H9 (cell line): ENCODE measurements at regions not wholly inside any gene's neighbourhood (a gene's known extent, or its start where the extent isn't known, plus 50 kb on each side); places are given as distances from the start of the nearest gene placed in this dataset.

Experiments used
- DNase-seq: peaks from one replicate; pipeline ENCODE4 v3.0.0-alpha.2; 2017
- H2AFZ ChIP-seq: one replicate; pipeline ENCODE4 v1.6.1; 2013; ENCODE audit warnings: mild to moderate bottlenecking, low read length, control low read depth, moderate library complexity
- H2AK5ac ChIP-seq: 2 replicates; pipeline ENCODE4 v1.6.1; 2013; ENCODE audit warnings: low read length, control low read depth, mixed read lengths; ENCODE audit not compliant: insufficient read length
- H2BK120ac ChIP-seq: one replicate; pipeline ENCODE4 v1.6.1; 2013; ENCODE audit warnings: low read depth, mild to moderate bottlenecking, low read length, control low read depth, inconsistent platforms; ENCODE audit not compliant: poor library complexity, severe bottlenecking
- H2BK12ac ChIP-seq: 2 replicates; pipeline ENCODE4 v1.6.1; 2013; ENCODE audit warnings: low read length, control low read depth, mixed read lengths, low read depth; ENCODE audit not compliant: insufficient read length
- H2BK15ac ChIP-seq: 2 replicates; pipeline ENCODE4 v1.6.1; 2013; ENCODE audit warnings: low read depth, low read length, control low read depth
- H2BK20ac ChIP-seq: one replicate; pipeline ENCODE4 v1.6.1; 2013; ENCODE audit warnings: low read depth, mild to moderate bottlenecking, low read length, control low read depth, inconsistent platforms; ENCODE audit not compliant: poor library complexity, severe bottlenecking
- H2BK5ac ChIP-seq: 2 replicates; pipeline ENCODE4 v1.6.1; 2013; ENCODE audit warnings: low read length, control low read depth, mixed read lengths; ENCODE audit not compliant: insufficient read length
- H3K14ac ChIP-seq: 2 replicates; pipeline ENCODE4 v1.6.1; 2013; ENCODE audit warnings: low read length, control low read depth; ENCODE audit not compliant: insufficient read depth
- H3K18ac ChIP-seq: 2 replicates; pipeline ENCODE4 v1.6.1; 2013; ENCODE audit warnings: low read depth, mild to moderate bottlenecking, mixed read lengths, low read length, control low read depth; ENCODE audit not compliant: insufficient read length
- H3K23ac ChIP-seq: 2 replicates; pipeline ENCODE4 v1.6.1; 2013; ENCODE audit warnings: low read length, control low read depth, mixed read lengths, low read depth; ENCODE audit not compliant: insufficient read length
- H3K23me2 ChIP-seq: 2 replicates; pipeline ENCODE4 v1.6.1; 2013; ENCODE audit warnings: low read depth, mild to moderate bottlenecking, mixed read lengths, low read length, control low read depth; ENCODE audit not compliant: insufficient read length, poor library complexity, severe bottlenecking
- H3K27ac ChIP-seq: 2 replicates; pipeline ENCODE4 v1.5.1; 2013; ENCODE audit warnings: low read length, control low read depth, mixed read lengths, low read depth; ENCODE audit not compliant: insufficient read length
- H3K27me3 ChIP-seq: 2 replicates; pipeline ENCODE4 v1.6.1; 2013; ENCODE audit warnings: low read length, control low read depth, inconsistent platforms; ENCODE audit not compliant: insufficient read depth
- H3K4ac ChIP-seq: 2 replicates; pipeline ENCODE4 v1.6.1; 2013; ENCODE audit warnings: low read depth, mild to moderate bottlenecking, control low read depth, inconsistent platforms, low read length, moderate library complexity
- H3K4me1 ChIP-seq: 2 replicates; pipeline ENCODE4 v1.6.1; 2013; ENCODE audit warnings: low read length, control low read depth, inconsistent platforms; ENCODE audit not compliant: insufficient read depth
- H3K4me2 ChIP-seq: 2 replicates; pipeline ENCODE4 v1.6.1; 2013; ENCODE audit warnings: low read length, control low read depth, mixed read lengths; ENCODE audit not compliant: insufficient read length, insufficient read depth
- H3K56ac ChIP-seq: 2 replicates; pipeline ENCODE4 v1.6.1; 2013; ENCODE audit warnings: low read depth, mild to moderate bottlenecking, mixed read lengths, low read length, control low read depth; ENCODE audit not compliant: insufficient read length
- H3K79me1 ChIP-seq: 2 replicates; pipeline ENCODE4 v1.6.1; 2013; ENCODE audit warnings: low read depth, mild to moderate bottlenecking, moderate library complexity, low read length, control low read depth, inconsistent platforms; ENCODE audit not compliant: insufficient read depth, poor library complexity, severe bottlenecking
- H3K79me2 ChIP-seq: 2 replicates; pipeline ENCODE4 v1.6.1; 2013; ENCODE audit warnings: low read length, control low read depth, inconsistent platforms; ENCODE audit not compliant: insufficient read depth
- H3K9ac ChIP-seq: 2 replicates; pipeline ENCODE4 v1.6.1; 2013; ENCODE audit warnings: low read length, control low read depth, mixed read lengths; ENCODE audit not compliant: insufficient read length; ENCODE audit errors: extremely low read depth
- H3K9me3 ChIP-seq: one replicate; pipeline ENCODE4 v1.6.1; 2013; ENCODE audit warnings: low read depth, low read length, inconsistent platforms; ENCODE audit not compliant: control insufficient read depth
- H3T11ph ChIP-seq: one replicate; pipeline ENCODE4 v1.6.1; 2013; ENCODE audit warnings: mild to moderate bottlenecking, low read length, control low read depth, inconsistent platforms
- H4K20me1 ChIP-seq: one replicate; pipeline ENCODE4 v1.6.1; 2013; ENCODE audit not compliant: control insufficient read depth, insufficient read length, insufficient read depth
- H4K5ac ChIP-seq: 2 replicates; pipeline ENCODE4 v1.6.1; 2013; ENCODE audit warnings: low read depth, mild to moderate bottlenecking, mixed read lengths, low read length, control low read depth; ENCODE audit not compliant: insufficient read length
- H4K8ac ChIP-seq: replicated peaks from 2 replicates; pipeline ENCODE4 v1.6.1; 2013; ENCODE audit warnings: low read length, control low read depth, mixed read lengths, low read depth; ENCODE audit not compliant: insufficient read length
- H4K91ac ChIP-seq: 2 replicates; pipeline ENCODE4 v1.6.1; 2013; ENCODE audit warnings: low read depth, mild to moderate bottlenecking, moderate library complexity, mixed read lengths, low read length, control low read depth; ENCODE audit not compliant: insufficient read length
- H3K27ac Mint-ChIP-seq, 3 experiments: 2 replicates in 2 of 3; 3 replicates in 1 of 3; pipeline ENCODE4 v1.8.0; 2020 to 2021; ENCODE audit warnings: mixed read lengths in 3 of 3, mild to moderate bottlenecking in 1 of 3, moderate library complexity in 1 of 3
- H3K27me3 Mint-ChIP-seq: 2 replicates; pipeline ENCODE4 v1.8.0; 2021; ENCODE audit warnings: low read depth, mild to moderate bottlenecking, moderate library complexity, mixed read lengths
- H3K36me3 Mint-ChIP-seq, 3 experiments: 2 replicates in 2 of 3; 3 replicates in 1 of 3; pipeline ENCODE4 v1.8.0; 2020 to 2021; ENCODE audit warnings: low read depth in 3 of 3, mixed read lengths in 3 of 3; ENCODE audit not compliant: insufficient read depth in 1 of 3
- H3K4me1 Mint-ChIP-seq, 2 experiments: 2 replicates each; pipeline ENCODE4 v1.8.0; 2020; ENCODE audit warnings: mixed read lengths in 2 of 2
- H3K4me3 Mint-ChIP-seq, 2 experiments: 2 replicates in 1 of 2; 3 replicates in 1 of 2; pipeline ENCODE4 v1.8.0; 2020 to 2021; ENCODE audit warnings: mild to moderate bottlenecking in 2 of 2, mixed read lengths in 2 of 2, moderate library complexity in 1 of 2
- H3K9me3 Mint-ChIP-seq, 2 experiments: 2 replicates in 1 of 2; 3 replicates in 1 of 2; pipeline ENCODE4 v1.8.0; 2020; ENCODE audit warnings: mild to moderate bottlenecking in 2 of 2, mixed read lengths in 2 of 2, moderate library complexity in 1 of 2
- WGBS: extraction: QIAGEN DNeasy Blood & Tissue Kit; methylation state at CpG from one replicate; pipeline ENCODE4 v1.1.7; 2013; ENCODE audit warnings: missing lambda C conversion rate, low lambda C conversion rate, mixed read lengths; ENCODE audit not compliant: insufficient read length; ENCODE audit errors: extremely low coverage; 5-methylcytosine and 5-hydroxymethylcytosine counted together
- TF ChIP-seq, protein P1 (sequence below): fragments of 200-600 bp; sonication (generic); conservative IDR thresholded peaks from 3 replicates; pipeline ENCODE4 v1.8.0; 2021; ENCODE audit warnings: antibody characterized with exemption, mild to moderate bottlenecking

DNA sequence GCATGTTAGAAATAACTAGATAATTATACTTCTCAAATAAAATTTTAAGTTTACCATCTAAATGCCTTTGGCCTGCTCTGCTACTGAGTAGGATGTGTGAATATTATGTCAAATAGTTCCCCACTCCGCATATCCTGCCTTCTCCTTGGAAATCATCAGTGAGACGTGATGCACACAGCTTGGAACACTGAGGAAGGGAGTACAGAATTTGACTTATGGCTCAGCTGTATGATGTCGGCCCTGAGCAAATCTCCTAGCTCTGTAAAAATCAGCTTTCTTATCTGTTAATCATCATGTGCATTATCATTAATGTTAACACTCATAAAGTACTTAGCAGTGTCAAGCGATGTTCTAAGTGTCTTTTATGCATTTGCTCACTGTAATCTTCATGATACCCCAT is 241.0 kb upstream of the ANKRD50 start:
- Histone ChIP-seq H2AK5ac (no peak overlapping the region), H2BK15ac (no peak overlapping the region), H4K91ac (no peak overlapping the region), H3K56ac (no peak overlapping the region), H3K23ac (no peak overlapping the region), H2BK20ac (no peak overlapping the region), H4K8ac (no peak overlapping the region), H3K18ac (no peak overlapping the region), H3K4me2 (no peak overlapping the region), H3K79me2 (no peaks in the 10 kb centered on the region), H2BK12ac (no peak overlapping the region), H3K4ac (no peak overlapping the region), H4K20me1 (no peaks in the 10 kb centered on the region), H2BK120ac (no peak overlapping the region), H3K9ac (no peak overlapping the region), H4K5ac (no peak overlapping the region), H2AFZ (no peak overlapping the region), H3K27me3 (no peaks in the 10 kb centered on the region), H3K27ac (no peak overlapping the region), H3K9me3 (no peaks in the 10 kb centered on the region), H3K14ac (no peak overlapping the region), H3K79me1 (no peaks in the 10 kb centered on the region), H2BK5ac (no peak overlapping the region), H3T11ph (no peak overlapping the region), H3K4me1 (no peaks in the 10 kb centered on the region; the same call in 1 of the 2 replicates), H3K23me2 (no peaks in the 10 kb centered on the region)
- Mint-ChIP-seq H3K27me3 (no peaks in the 10 kb centered on the region), H3K36me3 (peaks cover 0 to 9% (median 5%) of the 10 kb centered on the region in 3 experiments; a peak in 4 of 7 replicates), H3K9me3 (peaks cover 9 to 10% of the 10 kb centered on the region in 2 experiments), H3K27ac (no peak overlapping the region), H3K4me1 (peaks cover 2 to 5% of the 10 kb centered on the region in 2 experiments; a peak in 3 of 4 replicates), H3K4me3 (no peak overlapping the region)
- no CpG with 5 or more reads among the region's 4 CpGs for WGBS
- TF ChIP-seq, protein P1, sequence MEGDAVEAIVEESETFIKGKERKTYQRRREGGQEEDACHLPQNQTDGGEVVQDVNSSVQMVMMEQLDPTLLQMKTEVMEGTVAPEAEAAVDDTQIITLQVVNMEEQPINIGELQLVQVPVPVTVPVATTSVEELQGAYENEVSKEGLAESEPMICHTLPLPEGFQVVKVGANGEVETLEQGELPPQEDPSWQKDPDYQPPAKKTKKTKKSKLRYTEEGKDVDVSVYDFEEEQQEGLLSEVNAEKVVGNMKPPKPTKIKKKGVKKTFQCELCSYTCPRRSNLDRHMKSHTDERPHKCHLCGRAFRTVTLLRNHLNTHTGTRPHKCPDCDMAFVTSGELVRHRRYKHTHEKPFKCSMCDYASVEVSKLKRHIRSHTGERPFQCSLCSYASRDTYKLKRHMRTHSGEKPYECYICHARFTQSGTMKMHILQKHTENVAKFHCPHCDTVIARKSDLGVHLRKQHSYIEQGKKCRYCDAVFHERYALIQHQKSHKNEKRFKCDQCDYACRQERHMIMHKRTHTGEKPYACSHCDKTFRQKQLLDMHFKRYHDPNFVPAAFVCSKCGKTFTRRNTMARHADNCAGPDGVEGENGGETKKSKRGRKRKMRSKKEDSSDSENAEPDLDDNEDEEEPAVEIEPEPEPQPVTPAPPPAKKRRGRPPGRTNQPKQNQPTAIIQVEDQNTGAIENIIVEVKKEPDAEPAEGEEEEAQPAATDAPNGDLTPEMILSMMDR: no peak
- DNase-seq: no peak
